Nephron (organoid): ENCODE measurements at regions not wholly inside any gene's neighbourhood (a gene's known extent, or its start where the extent isn't known, plus 50 kb on each side); places are given as distances from the start of the nearest gene placed in this dataset.

Source experiments
- H3K27ac Mint-ChIP-seq, 3 experiments: 2 replicates each; pipeline ENCODE4 v1.8.0; 2020; ENCODE audit warnings: mixed read lengths in 3 of 3, mild to moderate bottlenecking in 2 of 3, moderate library complexity in 1 of 3
- H3K27me3 Mint-ChIP-seq: 2 replicates; pipeline ENCODE4 v1.8.0; 2021; ENCODE audit warnings: low read depth, mild to moderate bottlenecking, moderate library complexity, mixed read lengths
- H3K36me3 Mint-ChIP-seq: 2 replicates; pipeline ENCODE4 v1.8.0; 2020; ENCODE audit warnings: low read depth, mixed read lengths
- H3K4me1 Mint-ChIP-seq: 2 replicates; pipeline ENCODE4 v1.8.0; 2020; ENCODE audit warnings: mixed read lengths
- H3K4me3 Mint-ChIP-seq, 3 experiments: 2 replicates each; pipeline ENCODE4 v1.8.0; 2020; ENCODE audit warnings: mild to moderate bottlenecking in 3 of 3, mixed read lengths in 3 of 3, moderate library complexity in 2 of 3
- H3K9me3 Mint-ChIP-seq: 2 replicates; pipeline ENCODE4 v1.8.0; 2020; ENCODE audit warnings: mixed read lengths
- TF ChIP-seq, protein P1 (sequence below), 3 experiments: fragments of 200-600 bp; sonication (generic); IDR thresholded peaks; one replicate each; pipeline ENCODE4 v1.5.0; 2021; ENCODE audit warnings: antibody characterized with exemption in 3 of 3; ENCODE audit not compliant: unreplicated experiment in 3 of 3

DNA sequence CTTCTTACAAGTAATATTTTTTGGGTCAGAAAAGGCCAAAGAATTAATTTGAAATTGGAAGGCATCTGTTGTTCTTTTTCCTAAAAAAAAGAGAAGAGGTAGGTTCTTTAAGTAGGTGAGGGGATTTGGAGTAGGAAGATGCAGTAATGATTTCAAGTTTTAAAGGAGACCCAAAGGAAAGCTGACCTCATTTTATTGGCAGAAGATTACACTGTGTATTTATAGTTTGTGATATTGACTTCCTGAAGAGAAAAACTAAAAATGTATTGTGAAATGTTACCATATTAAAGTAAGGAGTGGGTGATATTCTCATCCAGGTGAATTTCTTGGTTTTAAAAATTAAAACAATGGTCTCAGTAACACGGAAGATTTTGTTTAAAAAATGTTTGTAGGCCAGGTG is 56.6 kb upstream of the CELF2 start:
- Mint-ChIP-seq H3K4me1 (peaks cover 16% of the 10 kb centered on the region), H3K4me3 (no peak overlapping the region), H3K36me3 (no peaks in the 10 kb centered on the region), H3K27me3 (peaks cover 9% of the 10 kb centered on the region), H3K9me3 (no peaks in the 10 kb centered on the region), H3K27ac (no peak overlapping the region)
- TF ChIP-seq, protein P1, sequence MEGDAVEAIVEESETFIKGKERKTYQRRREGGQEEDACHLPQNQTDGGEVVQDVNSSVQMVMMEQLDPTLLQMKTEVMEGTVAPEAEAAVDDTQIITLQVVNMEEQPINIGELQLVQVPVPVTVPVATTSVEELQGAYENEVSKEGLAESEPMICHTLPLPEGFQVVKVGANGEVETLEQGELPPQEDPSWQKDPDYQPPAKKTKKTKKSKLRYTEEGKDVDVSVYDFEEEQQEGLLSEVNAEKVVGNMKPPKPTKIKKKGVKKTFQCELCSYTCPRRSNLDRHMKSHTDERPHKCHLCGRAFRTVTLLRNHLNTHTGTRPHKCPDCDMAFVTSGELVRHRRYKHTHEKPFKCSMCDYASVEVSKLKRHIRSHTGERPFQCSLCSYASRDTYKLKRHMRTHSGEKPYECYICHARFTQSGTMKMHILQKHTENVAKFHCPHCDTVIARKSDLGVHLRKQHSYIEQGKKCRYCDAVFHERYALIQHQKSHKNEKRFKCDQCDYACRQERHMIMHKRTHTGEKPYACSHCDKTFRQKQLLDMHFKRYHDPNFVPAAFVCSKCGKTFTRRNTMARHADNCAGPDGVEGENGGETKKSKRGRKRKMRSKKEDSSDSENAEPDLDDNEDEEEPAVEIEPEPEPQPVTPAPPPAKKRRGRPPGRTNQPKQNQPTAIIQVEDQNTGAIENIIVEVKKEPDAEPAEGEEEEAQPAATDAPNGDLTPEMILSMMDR (IDR thresholded peaks at IDR 0.05; ENCODE audit: unreplicated experiment in 3 of 3): no peak

GRCh38 chr10:10967029-10967428 is 50.6 kb upstream of the CELF2 start:
- TF ChIP-seq, protein P1 (IDR thresholded peaks at IDR 0.05; ENCODE audit: unreplicated experiment in 3 of 3): no peak
- Mint-ChIP-seq H3K27me3 (peaks cover 10% of the 10 kb centered on the region), H3K27ac (peak overlapping the region; percentile 3 to 88 (median 82))

GRCh38 chr10:10967581-10968256 is 50.0 kb upstream of the CELF2 start:
- Mint-ChIP-seq H3K36me3 (no peaks in the 10 kb centered on the region), H3K27me3 (peaks cover 7% of the 10 kb centered on the region), H3K9me3 (no peaks in the 10 kb centered on the region), H3K4me1 (peaks cover 33% of the 10 kb centered on the region), H3K27ac (peak overlapping the region; percentile 3 to 88 (median 82)), H3K4me3 (peak overlapping the region in 1 of 3 experiments; percentile 51)
- TF ChIP-seq, protein P1 (IDR thresholded peaks at IDR 0.05; ENCODE audit: unreplicated experiment in 3 of 3): no peak

More at GRCh38 chr10:10967029-10967428, 50.6 kb upstream of the CELF2 start:
- no peaks in the 10 kb centered on the region for H3K36me3 Mint-ChIP-seq
- no peaks in the 10 kb centered on the region for H3K9me3 Mint-ChIP-seq
- H3K4me3 Mint-ChIP-seq: peak overlapping the region in 1 of 3 experiments; percentile 17
- H3K4me1 Mint-ChIP-seq: peaks cover 33% of the 10 kb centered on the region
